Esophagus muscularis mucosa (tissue), 4 donors: ENCODE measurements at regions not wholly inside any gene's neighbourhood (a gene's known extent, or its start where the extent isn't known, plus 50 kb on each side); places are given as distances from the start of the nearest gene placed in this dataset.

Source experiments
- DNase-seq: peaks from one replicate; pipeline ENCODE4 v3.0.0-alpha.2; 2017; ENCODE audit errors: extremely low spot score
- H3K27ac ChIP-seq, 4 donors: fragments of 200-600 bp; sonication (generic); replicated peaks in 1 of 4; 1 replicate in 3 of 4; 2 replicates in 1 of 4; pipeline ENCODE4 v1.5.1; 2016 to 2019; ENCODE audit warnings: mild to moderate bottlenecking in 1 of 4
- H3K27me3 ChIP-seq, 4 donors: fragments of 200-600 bp; sonication (generic); one replicate each; pipeline versions ENCODE4 v1.5.1 to v1.6.0; 2016 to 2019
- H3K36me3 ChIP-seq, 4 donors: fragments of 200-600 bp; sonication (generic); one replicate each; pipeline ENCODE4 v1.5.1; 2016 to 2019
- H3K4me1 ChIP-seq, 4 donors: fragments of 200-600 bp; sonication (generic); one replicate each; pipeline ENCODE4 v1.5.1; 2016 to 2019
- H3K4me3 ChIP-seq, 4 donors: fragments of 200-600 bp; sonication (generic); 1 replicate in 2 of 4; 2 replicates in 2 of 4; pipeline ENCODE4 v1.5.1; 2016 to 2019; ENCODE audit warnings: mild to moderate bottlenecking in 4 of 4, moderate library complexity in 1 of 4
- H3K9me3 ChIP-seq, 4 donors: fragments of 200-600 bp; sonication (generic); 1 replicate in 3 of 4; 2 replicates in 1 of 4; pipeline ENCODE4 v1.5.1; 2016 to 2019
- EP300 ChIP-seq: sonication (generic); formaldehyde crosslinking; IDR thresholded peaks from one replicate; pipeline ENCODE4 v1.6.1; 2017; ENCODE audit warnings: antibody characterized with exemption
- POLR2A ChIP-seq: fragments of 450-650 bp; IDR thresholded peaks from one replicate; pipeline ENCODE4 v1.6.1; 2017; ENCODE audit warnings: antibody characterized with exemption, moderate library complexity, mild to moderate bottlenecking, low read depth
- POLR2AphosphoS5 ChIP-seq, 2 donors: sonication (generic); formaldehyde crosslinking; IDR thresholded peaks; one replicate each; pipeline ENCODE4 v1.6.1; 2017; ENCODE audit warnings: antibody characterized with exemption in 2 of 2
- WGBS: methylation state at CpG from one replicate; pipeline ENCODE4 v1.1.5; 2018; 5-methylcytosine and 5-hydroxymethylcytosine counted together
- intact Hi-C: fragments of 100-400 bp; cut with DNase I; formaldehyde crosslinking; loops from one replicate; pipeline ENCODE4 v1.15.1; 2023
- TF ChIP-seq, protein P1 (sequence below), 3 experiments: fragments of 200-600 bp in 2 of 3; fragments of 450-650 bp in 1 of 3; sonication (generic) in 2 of 3; IDR thresholded peaks; one replicate each; pipeline ENCODE4 v1.5.1; 2017 to 2019; ENCODE audit warnings: antibody characterized with exemption in 3 of 3, mild to moderate bottlenecking in 2 of 3, moderate library complexity in 1 of 3

DNA sequence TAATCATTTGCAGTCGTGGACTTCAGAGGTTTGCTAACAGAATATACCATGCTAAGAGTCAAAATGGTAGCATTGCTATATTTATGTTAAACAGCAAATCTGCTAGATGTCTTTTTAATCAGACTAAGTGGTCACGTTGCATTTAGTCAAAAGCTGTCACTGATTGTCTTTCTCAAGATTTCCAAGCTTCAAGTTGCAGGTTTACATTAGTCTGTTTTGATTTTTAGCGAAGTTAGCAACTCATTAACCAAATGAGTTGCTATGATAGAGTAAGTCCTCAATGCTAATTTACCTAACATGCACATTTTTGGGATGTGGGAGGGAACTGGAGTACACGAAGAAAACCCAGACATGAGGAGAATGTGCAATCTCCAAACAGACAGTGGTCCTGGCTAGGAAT, 653.2 kb downstream of the TNS3 start:
- 58% methylated on average over 4 of the region's 4 CpGs for WGBS
- Histone ChIP-seq H3K4me3 (no peak overlapping the region), H3K27ac (no peak overlapping the region), H3K9me3 (no peaks in the 10 kb centered on the region), H3K27me3 (no peaks in the 10 kb centered on the region), H3K36me3 (no peaks in the 10 kb centered on the region), H3K4me1 (peaks cover 0 to 11% (median 2%) of the 10 kb centered on the region in 4 donors)
- intact Hi-C loops, result no loop called here
- no peak for TF ChIP-seq EP300
- TF ChIP-seq POLR2AphosphoS5 (IDR thresholded peaks at IDR 0.05), result no peak
- TF ChIP-seq, protein P1, sequence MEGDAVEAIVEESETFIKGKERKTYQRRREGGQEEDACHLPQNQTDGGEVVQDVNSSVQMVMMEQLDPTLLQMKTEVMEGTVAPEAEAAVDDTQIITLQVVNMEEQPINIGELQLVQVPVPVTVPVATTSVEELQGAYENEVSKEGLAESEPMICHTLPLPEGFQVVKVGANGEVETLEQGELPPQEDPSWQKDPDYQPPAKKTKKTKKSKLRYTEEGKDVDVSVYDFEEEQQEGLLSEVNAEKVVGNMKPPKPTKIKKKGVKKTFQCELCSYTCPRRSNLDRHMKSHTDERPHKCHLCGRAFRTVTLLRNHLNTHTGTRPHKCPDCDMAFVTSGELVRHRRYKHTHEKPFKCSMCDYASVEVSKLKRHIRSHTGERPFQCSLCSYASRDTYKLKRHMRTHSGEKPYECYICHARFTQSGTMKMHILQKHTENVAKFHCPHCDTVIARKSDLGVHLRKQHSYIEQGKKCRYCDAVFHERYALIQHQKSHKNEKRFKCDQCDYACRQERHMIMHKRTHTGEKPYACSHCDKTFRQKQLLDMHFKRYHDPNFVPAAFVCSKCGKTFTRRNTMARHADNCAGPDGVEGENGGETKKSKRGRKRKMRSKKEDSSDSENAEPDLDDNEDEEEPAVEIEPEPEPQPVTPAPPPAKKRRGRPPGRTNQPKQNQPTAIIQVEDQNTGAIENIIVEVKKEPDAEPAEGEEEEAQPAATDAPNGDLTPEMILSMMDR (IDR thresholded peaks at IDR 0.05), result no peak
- no peak for DNase-seq

DNA sequence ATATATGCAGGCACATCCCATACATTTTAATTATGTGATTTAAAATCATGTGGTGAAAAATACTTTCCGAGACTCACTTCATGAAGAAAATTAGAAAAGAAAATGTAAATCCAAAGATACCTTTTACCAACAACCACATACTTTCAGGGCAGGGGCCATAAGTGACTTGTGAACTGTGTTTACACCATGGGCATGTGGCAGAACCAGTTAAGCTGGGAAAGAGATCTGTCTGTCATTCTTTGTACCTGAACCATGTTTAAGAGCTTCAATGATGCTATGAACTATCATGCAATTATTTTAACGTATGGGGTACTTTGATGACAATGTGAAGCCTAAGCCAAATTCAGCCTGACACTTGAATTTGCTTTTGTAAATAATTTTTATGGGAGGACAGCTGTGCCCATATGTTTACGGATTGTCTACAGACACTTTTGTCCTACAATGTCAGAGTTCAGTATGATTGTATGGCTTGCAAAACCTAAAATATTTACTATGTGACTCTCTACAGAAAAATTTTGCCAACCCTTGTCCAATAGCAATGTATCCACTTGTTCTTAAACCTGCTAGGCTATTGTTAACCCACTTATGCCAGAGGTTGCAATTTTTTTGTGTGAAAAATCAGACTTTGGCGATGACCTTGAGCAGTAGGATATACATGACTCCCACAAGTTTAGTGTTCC, 654.6 kb downstream of the TNS3 start:
- Histone ChIP-seq H3K27me3 (no peaks in the 10 kb centered on the region), H3K4me3 (no peak overlapping the region), H3K36me3 (no peaks in the 10 kb centered on the region), H3K4me1 (no peaks in the 10 kb centered on the region), H3K27ac (no peak overlapping the region), H3K9me3 (no peaks in the 10 kb centered on the region)
- WGBS, result 89% methylated on average over 4 of the region's 4 CpGs
- intact Hi-C loops, result no loop called here
- no peak for TF ChIP-seq POLR2AphosphoS5 (IDR thresholded peaks at IDR 0.05)
- TF ChIP-seq POLR2A, result no peak
- TF ChIP-seq, protein P1 (IDR thresholded peaks at IDR 0.05), result no peak
- no peak for TF ChIP-seq EP300
- no peak for DNase-seq

DNA sequence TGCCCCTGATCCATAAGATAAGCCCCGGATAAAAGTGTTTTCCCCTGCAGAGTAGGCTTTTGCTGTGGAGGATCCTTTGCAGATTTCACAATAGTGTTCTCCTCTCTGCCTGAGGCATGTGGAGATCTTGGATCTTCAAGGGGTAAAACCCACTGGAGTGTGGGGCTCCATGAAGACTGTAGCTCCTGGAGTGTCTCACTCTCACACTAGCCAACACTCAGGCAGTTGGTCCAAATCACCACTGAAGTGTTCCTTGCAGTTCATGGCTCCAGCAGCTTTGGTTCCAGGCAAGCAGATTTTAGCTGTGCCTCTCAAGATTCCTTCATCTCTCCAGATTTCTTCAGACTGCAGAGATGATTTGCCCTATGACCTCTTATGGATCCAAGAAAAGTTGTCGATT, 665.3 kb downstream of the TNS3 start:
- WGBS, result 82% methylated on average over 2 of the region's 2 CpGs
- TF ChIP-seq, protein P1 (IDR thresholded peaks at IDR 0.05), result no peak
- TF ChIP-seq POLR2A (no peak), POLR2AphosphoS5 (IDR thresholded peaks at IDR 0.05) (no peak)
- H3K27me3 ChIP-seq, result no peaks in the 10 kb centered on the region

DNA sequence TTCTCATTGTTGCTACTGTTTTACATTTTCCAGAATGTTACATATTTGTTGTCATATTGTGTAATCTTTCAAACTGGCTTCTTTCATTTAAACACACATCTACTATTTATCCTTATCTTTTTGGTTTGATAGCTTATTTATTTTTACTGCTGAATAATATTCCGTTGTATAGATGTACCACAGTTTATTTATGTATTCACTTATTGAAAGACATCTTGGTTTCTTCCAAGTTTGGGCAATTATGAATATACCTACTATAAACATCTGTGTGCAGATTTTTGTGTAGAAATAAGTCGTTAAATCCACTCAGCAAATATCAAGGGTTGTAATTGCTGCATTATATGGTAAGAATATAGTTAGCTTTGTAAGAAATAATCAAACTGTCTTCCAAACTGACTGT, 669.2 kb downstream of the TNS3 start:
- 58% methylated on average over 2 of the region's 2 CpGs for WGBS
- H3K4me3 ChIP-seq, result no peak overlapping the region
- TF ChIP-seq POLR2AphosphoS5 (IDR thresholded peaks at IDR 0.05) (no peak), POLR2A (no peak), EP300 (no peak)
- TF ChIP-seq, protein P1 (IDR thresholded peaks at IDR 0.05), result no peak
- H3K9me3 ChIP-seq, result peaks cover 0 to 3% (median 0%) of the 10 kb centered on the region in 4 donors
- no peak for DNase-seq
- intact Hi-C loops, result no loop called here
- no peaks in the 10 kb centered on the region for H3K27me3 ChIP-seq
- no peaks in the 10 kb centered on the region for H3K36me3 ChIP-seq
- no peak overlapping the region for H3K27ac ChIP-seq
- H3K4me1 ChIP-seq, result no peaks in the 10 kb centered on the region

More for the DNA sequence above, 665.3 kb downstream of the TNS3 start:
- DNase-seq, result no peak
- no peaks in the 10 kb centered on the region for H3K36me3 ChIP-seq
- peaks cover 0 to 3% (median 0%) of the 10 kb centered on the region in 4 donors for H3K9me3 ChIP-seq
- no peak overlapping the region for H3K27ac ChIP-seq
- intact Hi-C loops, result no loop called here
- no peak overlapping the region for H3K4me3 ChIP-seq
- H3K4me1 ChIP-seq, result no peaks in the 10 kb centered on the region

DNA sequence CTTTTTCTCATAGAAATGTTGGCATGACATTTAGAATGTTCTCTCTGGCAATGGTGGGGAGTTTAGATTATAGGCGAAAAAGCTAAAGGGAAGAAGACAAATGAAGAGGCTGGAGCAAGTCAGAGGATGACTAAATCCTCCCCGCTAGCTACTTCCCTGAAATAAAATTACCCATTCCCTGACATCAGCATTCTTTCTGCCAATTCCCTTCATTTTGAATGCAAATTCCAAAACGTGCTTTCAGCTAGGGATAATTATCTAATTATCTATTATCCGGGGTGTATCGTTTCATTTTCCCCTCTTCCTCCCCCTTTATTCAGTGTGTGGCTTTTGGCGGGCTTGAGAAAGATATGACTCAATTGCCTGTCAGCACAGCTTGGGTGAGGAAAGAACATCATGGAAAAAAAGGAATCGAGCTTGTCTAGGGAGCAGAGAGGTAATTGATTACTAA, 672.3 kb downstream of the TNS3 start:
- WGBS, result 54% methylated on average over 7 of the region's 7 CpGs
- intact Hi-C loops, result no loop called here

More for the DNA sequence above, 672.3 kb downstream of the TNS3 start:
- no peak overlapping the region for H3K4me3 ChIP-seq
- no peaks in the 10 kb centered on the region for H3K36me3 ChIP-seq
- peaks cover 0 to 3% (median 0%) of the 10 kb centered on the region in 4 donors for H3K9me3 ChIP-seq
- H3K27me3 ChIP-seq, result no peaks in the 10 kb centered on the region
- no peak overlapping the region for H3K27ac ChIP-seq
- TF ChIP-seq POLR2AphosphoS5 (IDR thresholded peaks at IDR 0.05) (no peak), EP300 (no peak), POLR2A (no peak)
- TF ChIP-seq, protein P1 (IDR thresholded peaks at IDR 0.05), result no peak
- DNase-seq, result no peak
- no peaks in the 10 kb centered on the region for H3K4me1 ChIP-seq
